CD4-positive, alpha-beta T cell treated with Interleukin-17A for 1 hour (primary cell): ENCODE measurements at regions not wholly inside any gene's neighbourhood (a gene's known extent, or its start where the extent isn't known, plus 50 kb on each side); places are given as distances from the start of the nearest gene placed in this dataset.

Source experiments
- DNase-seq: peaks from one replicate; pipeline ENCODE4 v3.0.0-alpha.2; 2020

GRCh38 chr11:115695677-115696364, 191.6 kb upstream of the CADM1 start:
- no peak for DNase-seq

GRCh38 chr11:115693002-115693401, 188.8 kb upstream of the CADM1 start:
- no peak for DNase-seq

DNA sequence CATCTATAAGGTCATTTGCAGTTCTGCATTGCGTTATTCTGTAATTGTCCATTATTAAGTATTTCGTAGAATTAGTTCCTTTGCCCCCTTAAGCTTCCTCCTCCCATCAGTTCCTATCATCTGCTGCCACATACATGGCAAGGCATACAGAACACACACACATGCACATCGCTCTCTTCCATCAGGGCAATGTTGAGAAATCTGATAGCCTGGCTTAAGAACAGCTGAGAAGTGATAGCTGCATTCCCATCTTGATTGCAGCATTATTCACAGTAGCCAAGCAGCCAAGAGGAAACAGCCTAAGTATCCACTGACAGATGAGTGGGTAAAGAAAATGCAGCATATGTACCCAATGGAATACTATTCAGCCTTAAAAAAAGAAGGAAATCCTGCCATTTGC, 186.8 kb upstream of the CADM1 start:
- no peak for DNase-seq

DNA sequence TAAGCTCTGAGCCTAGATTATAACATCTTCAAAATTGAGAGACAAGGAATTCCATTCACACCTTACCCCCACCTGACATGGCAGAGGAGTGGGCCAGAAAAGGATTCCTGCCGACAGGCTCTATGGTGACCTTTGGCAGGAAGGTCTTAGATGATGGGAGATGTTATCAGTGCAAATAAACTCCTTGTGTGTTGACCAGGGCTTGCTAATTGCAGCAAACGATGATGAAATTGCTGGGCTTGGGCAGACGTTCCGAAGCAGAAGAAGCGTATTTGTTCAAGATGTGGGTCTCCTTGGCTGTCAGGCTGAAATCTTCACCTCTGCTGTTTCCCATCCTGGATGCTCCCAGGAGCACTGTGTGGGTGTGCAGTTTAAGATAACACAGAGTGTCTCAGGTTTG, 183.7 kb upstream of the CADM1 start:
- no peak for DNase-seq

DNA sequence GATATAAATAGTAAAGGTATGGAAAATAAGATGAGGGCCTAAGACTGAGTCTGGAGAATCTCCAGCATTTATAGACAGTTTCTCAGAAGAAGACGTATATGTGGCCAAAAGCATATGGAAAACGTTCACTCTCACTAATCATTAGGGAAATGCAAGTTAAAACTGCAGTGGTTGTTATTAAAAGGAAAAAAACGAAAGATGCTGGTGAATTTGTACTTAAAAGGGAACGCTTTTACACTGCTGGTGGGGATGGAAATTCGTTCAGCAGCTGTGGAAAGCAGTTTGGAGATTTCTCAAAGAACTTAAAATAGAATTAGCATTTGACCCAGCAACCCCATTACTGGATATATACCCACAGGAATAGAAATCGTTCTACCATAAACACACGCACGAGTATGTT, 180.5 kb upstream of the CADM1 start:
- DNase-seq: no peak

GRCh38 chr11:115684135-115684534, 179.9 kb upstream of the CADM1 start:
- no peak for DNase-seq

DNA sequence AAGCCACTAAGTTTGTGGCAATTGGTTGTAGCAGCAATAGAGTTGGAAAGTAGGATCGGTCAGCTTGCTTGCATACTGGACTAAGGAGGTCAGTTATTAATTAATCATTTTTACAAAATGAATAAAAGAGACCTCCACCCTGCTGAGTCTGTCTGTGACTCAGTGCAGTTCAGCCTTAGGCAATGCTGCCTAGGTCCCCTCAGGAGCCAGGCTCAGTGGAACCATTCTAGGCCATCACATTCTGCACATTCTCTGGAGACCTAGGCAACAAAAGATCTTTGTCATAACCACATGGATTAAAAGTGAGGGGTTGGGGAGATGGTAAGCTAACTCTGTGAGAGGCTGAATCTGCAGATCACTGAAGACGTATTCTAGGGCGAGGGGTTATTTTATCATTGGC, 178.7 kb upstream of the CADM1 start:
- DNase-seq: no peak

GRCh38 chr11:115682101-115682500, 177.9 kb upstream of the CADM1 start:
- no peak for DNase-seq

GRCh38 chr11:115679945-115680344, 175.7 kb upstream of the CADM1 start:
- no peak for DNase-seq

- DNase-seq: no peak
Observed at GRCh38 chr11:115678942-115679341, 174.7 kb upstream of the CADM1 start.

DNA sequence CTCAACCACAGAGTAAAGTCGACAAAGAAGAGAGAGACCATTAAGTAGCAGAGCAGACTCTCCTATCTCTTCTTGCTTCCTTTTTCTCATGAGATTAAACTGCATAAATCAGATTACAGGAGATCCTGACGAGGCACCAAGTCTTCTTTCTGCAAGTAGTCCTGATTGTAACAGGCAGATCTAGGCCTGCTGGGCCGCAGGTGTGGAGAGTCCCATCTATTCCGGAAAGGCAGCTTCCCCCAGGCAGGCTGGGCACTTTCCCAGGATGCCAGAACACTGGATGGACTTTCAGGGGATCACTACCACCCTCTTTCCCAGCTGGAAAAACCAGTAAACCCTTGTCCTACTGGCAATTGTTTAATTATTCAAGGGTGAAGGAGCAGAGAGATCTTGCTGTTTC, 173.0 kb upstream of the CADM1 start:
- DNase-seq: no peak

GRCh38 chr11:115676768-115677167, 172.6 kb upstream of the CADM1 start:
- DNase-seq: no peak

- no peak for DNase-seq
Observed at GRCh38 chr11:115676206-115676605, 172.0 kb upstream of the CADM1 start.

DNA sequence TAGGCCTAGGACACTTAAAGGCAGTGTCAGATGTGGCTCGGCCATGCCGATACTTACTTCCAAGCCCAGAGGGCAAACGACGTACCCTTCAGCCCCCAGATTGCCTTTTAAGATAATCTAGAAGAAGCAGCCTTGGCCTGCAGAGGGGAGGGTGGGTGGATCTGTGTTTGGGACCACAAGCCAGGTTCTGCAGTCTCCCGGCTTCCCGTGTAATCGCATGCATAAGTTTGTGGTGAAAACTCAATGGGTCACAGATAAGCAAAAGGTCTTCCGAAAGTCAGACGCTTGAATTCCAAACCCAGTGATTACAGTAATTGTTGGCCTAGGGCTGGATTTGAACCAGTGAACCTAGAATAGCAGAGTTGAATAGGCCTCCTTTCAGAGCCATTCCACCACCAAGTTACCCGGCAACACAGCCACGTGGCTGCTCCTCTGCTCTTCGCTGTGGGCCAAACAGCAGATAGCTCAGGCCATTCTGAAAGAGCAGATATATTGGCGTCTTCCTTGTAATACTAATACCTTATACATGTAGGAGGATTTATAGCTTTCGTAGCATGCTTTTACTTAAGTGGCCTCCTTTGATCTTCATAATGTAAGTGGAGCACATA, 170.8 kb upstream of the CADM1 start:
- no peak for DNase-seq

- no peak for DNase-seq
Observed at GRCh38 chr11:115674176-115674936, 170.1 kb upstream of the CADM1 start.

DNA sequence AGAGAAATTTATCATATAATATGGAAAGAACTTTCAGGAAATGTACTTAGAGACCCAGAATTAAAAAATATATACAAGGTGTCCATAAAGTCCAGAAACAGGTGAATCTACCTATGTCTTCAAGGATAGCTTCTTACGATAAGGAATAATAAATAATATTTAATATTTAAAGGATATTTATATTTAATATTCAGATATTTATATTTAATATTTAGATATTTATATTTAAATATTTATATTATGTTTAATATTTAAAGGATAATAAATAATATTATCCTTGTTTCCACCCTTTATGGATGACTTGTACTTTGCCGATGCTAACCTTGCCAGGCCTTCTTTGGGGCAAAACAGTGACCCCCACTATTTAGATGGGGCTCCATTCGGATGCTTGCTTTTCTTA, 169.5 kb upstream of the CADM1 start:
- DNase-seq: no peak

- DNase-seq: no peak
Observed at GRCh38 chr11:115672999-115673411, 168.8 kb upstream of the CADM1 start.

GRCh38 chr11:115672412-115672811, 168.2 kb upstream of the CADM1 start:
- no peak for DNase-seq

- DNase-seq: no peak
Observed at GRCh38 chr11:115670538-115671205, 166.5 kb upstream of the CADM1 start.

DNA sequence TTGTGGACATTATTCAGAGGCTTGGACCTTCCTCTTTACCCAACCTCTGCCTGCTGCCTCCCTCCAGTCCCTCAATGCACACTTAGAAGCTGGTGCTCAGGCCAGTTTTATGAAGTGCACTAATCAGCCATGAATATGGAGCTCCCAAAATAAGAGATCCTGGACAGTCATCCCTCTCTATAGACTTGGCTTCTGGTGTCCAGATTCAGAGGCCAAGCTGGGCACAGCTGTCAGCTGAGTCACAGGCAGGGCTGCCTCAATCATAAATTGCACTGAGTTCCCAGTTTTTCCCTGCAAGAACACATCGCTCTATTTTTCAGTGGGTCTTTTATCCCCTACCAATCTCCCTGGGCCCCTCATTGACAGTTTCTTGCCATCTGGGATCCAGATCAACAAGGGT, 161.7 kb upstream of the CADM1 start:
- no peak for DNase-seq

GRCh38 chr11:115665175-115665821, 161.1 kb upstream of the CADM1 start:
- no peak for DNase-seq

- DNase-seq: no peak
Observed at GRCh38 chr11:115664313-115664712, 160.1 kb upstream of the CADM1 start.

- no peak for DNase-seq
Observed at GRCh38 chr11:115663790-115664189, 159.6 kb upstream of the CADM1 start.
